Thoracic aorta (tissue), 2 donors: ENCODE measurements at regions not wholly inside any gene's neighbourhood (a gene's known extent, or its start where the extent isn't known, plus 50 kb on each side); places are given as distances from the start of the nearest gene placed in this dataset.

Experiments used
- ATAC-seq: fragments of 150-250 bp; one replicate; pipeline ENCODE4 v1.8.0; 2017; ENCODE audit warnings: low read depth; ENCODE audit not compliant: insufficient number of reproducible peaks, low FRiP score
- DNase-seq: peaks from one replicate; pipeline ENCODE4 v3.0.0-alpha.2; 2020; ENCODE audit warnings: low spot score
- H3K27ac ChIP-seq, 2 donors: fragments of 200-600 bp; sonication (generic); 1 replicate in 1 of 2; 2 replicates in 1 of 2; pipeline ENCODE4 v1.5.1; 2016; ENCODE audit warnings: mild to moderate bottlenecking in 2 of 2, moderate library complexity in 2 of 2
- H3K27me3 ChIP-seq: fragments of 200-600 bp; sonication (generic); replicated peaks from 2 replicates; pipeline ENCODE4 v1.6.0; 2016; ENCODE audit warnings: mild to moderate bottlenecking; ENCODE audit not compliant: insufficient read depth
- H3K36me3 ChIP-seq: fragments of 200-600 bp; sonication (generic); one replicate; pipeline ENCODE4 v1.5.1; 2016
- H3K4me1 ChIP-seq, 2 donors: fragments of 200-600 bp; sonication (generic); 1 replicate in 1 of 2; 2 replicates in 1 of 2; pipeline versions ENCODE4 v1.5.1 to v1.6.0; 2016; ENCODE audit warnings: low read depth in 2 of 2, mild to moderate bottlenecking in 1 of 2; ENCODE audit not compliant: control insufficient read depth in 1 of 2
- H3K4me3 ChIP-seq: fragments of 200-600 bp; sonication (generic); 2 replicates; pipeline ENCODE4 v1.5.1; 2016; ENCODE audit warnings: mild to moderate bottlenecking
- H3K9me3 ChIP-seq: fragments of 200-600 bp; sonication (generic); 2 replicates; pipeline ENCODE4 v1.5.1; 2016
- TF ChIP-seq, protein P1 (sequence below): fragments of 200-600 bp; sonication (generic); IDR thresholded peaks from one replicate; pipeline ENCODE4 v1.5.1; 2019; ENCODE audit warnings: antibody characterized with exemption

DNA sequence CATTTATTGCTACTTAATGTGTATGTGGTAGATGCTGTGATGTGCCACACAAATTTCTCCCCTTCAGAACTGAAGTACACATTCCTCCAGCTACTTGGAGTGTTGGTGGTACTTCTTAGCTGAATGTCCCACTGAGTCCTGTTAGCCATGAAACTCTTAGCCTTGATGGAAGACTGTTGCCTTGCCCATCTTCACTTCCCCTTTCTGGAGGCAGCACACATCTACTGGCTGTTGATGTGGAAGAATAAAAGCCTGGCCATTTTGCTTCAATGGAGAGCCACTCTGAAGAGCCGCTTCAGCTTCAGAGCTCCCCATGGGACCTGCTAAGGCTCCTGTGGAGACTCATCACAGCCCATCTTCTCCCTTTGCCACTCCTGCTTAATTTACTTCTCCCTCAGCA is 157.7 kb upstream of the PITX2 start:
- no peaks in the 10 kb centered on the region for H3K27me3 ChIP-seq
- H3K9me3 ChIP-seq: no peaks in the 10 kb centered on the region
- H3K4me3 ChIP-seq: no peak overlapping the region
- ATAC-seq (no peak), DNase-seq (no peak)
- no peaks in the 10 kb centered on the region for H3K36me3 ChIP-seq
- H3K27ac ChIP-seq: no peak overlapping the region
- no peaks in the 10 kb centered on the region for H3K4me1 ChIP-seq
- TF ChIP-seq, protein P1, sequence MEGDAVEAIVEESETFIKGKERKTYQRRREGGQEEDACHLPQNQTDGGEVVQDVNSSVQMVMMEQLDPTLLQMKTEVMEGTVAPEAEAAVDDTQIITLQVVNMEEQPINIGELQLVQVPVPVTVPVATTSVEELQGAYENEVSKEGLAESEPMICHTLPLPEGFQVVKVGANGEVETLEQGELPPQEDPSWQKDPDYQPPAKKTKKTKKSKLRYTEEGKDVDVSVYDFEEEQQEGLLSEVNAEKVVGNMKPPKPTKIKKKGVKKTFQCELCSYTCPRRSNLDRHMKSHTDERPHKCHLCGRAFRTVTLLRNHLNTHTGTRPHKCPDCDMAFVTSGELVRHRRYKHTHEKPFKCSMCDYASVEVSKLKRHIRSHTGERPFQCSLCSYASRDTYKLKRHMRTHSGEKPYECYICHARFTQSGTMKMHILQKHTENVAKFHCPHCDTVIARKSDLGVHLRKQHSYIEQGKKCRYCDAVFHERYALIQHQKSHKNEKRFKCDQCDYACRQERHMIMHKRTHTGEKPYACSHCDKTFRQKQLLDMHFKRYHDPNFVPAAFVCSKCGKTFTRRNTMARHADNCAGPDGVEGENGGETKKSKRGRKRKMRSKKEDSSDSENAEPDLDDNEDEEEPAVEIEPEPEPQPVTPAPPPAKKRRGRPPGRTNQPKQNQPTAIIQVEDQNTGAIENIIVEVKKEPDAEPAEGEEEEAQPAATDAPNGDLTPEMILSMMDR: no peak

DNA sequence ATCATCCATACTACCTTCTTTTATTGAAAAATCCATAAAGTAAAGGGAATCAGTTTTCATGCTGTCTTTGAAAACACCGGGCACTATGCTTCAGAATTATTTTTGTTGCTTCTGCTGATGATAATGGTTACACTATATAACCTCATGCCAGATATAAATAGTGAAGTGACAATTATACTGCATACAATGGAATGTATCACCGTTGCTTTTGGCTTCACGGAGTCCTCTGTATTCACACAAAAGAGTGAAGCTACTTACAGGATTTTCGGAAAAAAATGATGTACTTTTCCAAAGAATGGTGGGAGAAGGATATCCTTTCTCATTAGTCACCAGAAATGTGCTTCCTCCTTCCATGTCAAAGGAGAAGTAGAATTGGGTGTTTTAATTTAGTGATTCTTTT is 159.1 kb upstream of the PITX2 start:
- Histone ChIP-seq H3K4me1 (no peaks in the 10 kb centered on the region), H3K4me3 (no peak overlapping the region), H3K9me3 (no peaks in the 10 kb centered on the region), H3K36me3 (no peaks in the 10 kb centered on the region), H3K27me3 (no peaks in the 10 kb centered on the region), H3K27ac (no peak overlapping the region)
- DNase-seq (no peak), ATAC-seq (no peak)
- TF ChIP-seq, protein P1: no peak

DNA sequence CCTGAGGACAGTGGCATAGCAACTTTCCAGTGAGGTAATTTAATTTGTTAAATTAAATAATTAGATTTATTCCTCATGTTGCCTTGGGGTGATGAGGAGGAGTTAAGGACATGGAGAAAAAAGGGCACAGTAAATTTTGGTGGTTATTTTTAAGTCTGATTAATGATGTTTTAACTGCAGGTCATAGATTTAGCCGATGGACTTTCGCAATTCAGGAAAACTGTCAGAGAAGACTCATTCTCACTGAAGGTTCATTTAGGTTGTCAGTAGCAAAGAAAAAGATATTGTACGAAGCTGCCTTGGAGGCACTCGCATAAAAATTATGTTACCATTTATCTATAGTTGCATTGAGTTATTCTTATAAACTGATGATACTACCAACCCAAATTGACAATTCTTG is 164.2 kb upstream of the PITX2 start:
- Histone ChIP-seq H3K4me1 (no peaks in the 10 kb centered on the region), H3K4me3 (no peak overlapping the region), H3K27me3 (no peaks in the 10 kb centered on the region), H3K27ac (no peak overlapping the region), H3K36me3 (no peaks in the 10 kb centered on the region), H3K9me3 (no peaks in the 10 kb centered on the region)
- TF ChIP-seq, protein P1: no peak
- no peak for DNase-seq
- ATAC-seq: no peak

DNA sequence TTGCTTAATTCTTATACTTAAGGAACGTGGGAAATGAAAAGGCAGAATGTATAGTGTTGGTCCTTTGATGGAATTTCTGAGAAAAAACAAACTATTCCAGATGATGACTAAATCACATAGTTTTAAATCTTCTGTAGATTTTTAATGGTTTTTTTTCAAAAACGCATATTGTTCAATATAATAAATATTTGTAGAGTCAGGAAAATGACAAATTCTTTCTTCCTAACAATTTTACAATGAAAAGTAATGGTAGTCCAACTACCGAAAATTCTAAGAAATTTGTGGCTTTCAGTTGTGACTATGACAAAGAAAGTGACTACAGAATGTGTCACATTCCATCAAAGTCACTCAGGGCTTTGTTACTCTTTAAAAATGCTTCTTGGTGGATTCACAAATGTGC is 164.8 kb upstream of the PITX2 start:
- TF ChIP-seq, protein P1: no peak
- H3K27me3 ChIP-seq: no peaks in the 10 kb centered on the region
- H3K9me3 ChIP-seq: no peaks in the 10 kb centered on the region
- H3K27ac ChIP-seq: no peak overlapping the region
- no peaks in the 10 kb centered on the region for H3K36me3 ChIP-seq
- DNase-seq (no peak), ATAC-seq (no peak)
- H3K4me3 ChIP-seq: no peak overlapping the region
- no peaks in the 10 kb centered on the region for H3K4me1 ChIP-seq

DNA sequence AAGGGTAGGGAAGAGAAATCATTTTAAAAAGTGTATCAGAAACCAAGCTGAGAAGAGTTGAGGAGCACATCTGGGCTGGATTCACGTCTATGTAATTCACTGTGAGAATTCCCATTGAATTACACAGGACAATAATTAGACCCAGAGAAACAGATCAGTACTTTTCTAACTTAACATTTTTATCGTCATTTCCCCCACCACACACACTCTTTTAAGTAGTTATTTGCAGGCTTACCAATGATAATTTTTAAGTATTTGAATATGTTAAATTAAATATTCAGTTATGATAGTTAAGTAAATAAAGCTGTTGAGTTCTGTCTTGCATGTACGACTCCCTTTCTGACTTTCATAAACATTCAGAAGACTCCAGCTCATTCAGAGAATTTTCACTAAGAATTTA is 165.4 kb upstream of the PITX2 start:
- H3K36me3 ChIP-seq: no peaks in the 10 kb centered on the region
- no peak for ATAC-seq

More for the DNA sequence above, 165.4 kb upstream of the PITX2 start:
- Histone ChIP-seq H3K27me3 (no peaks in the 10 kb centered on the region), H3K4me3 (no peak overlapping the region), H3K9me3 (no peaks in the 10 kb centered on the region), H3K27ac (no peak overlapping the region), H3K4me1 (no peaks in the 10 kb centered on the region)
- TF ChIP-seq, protein P1: no peak
- DNase-seq: no peak
